Activated CD8-positive, alpha-beta memory T cell treated with anti-CD3 and anti-CD28 coated beads, Interleukin-2, amount 50 U/mL, for 24 hours (primary cell): ENCODE measurements at regions not wholly inside any gene's neighbourhood (a gene's known extent, or its start where the extent isn't known, plus 50 kb on each side); places are given as distances from the start of the nearest gene placed in this dataset.

Experiments used
- DNase-seq: peaks from one replicate; pipeline ENCODE4 v3.0.0-alpha.2; 2020; ENCODE audit errors: extremely low read depth

GRCh38 chr15:70279096-70279495, 181.4 kb upstream of the TLE3 start:
- no peak for DNase-seq

GRCh38 chr15:70278644-70279043, 180.9 kb upstream of the TLE3 start:
- no peak for DNase-seq

- no peak for DNase-seq
Measured at GRCh38 chr15:70277556-70277955, 179.8 kb upstream of the TLE3 start.

DNA sequence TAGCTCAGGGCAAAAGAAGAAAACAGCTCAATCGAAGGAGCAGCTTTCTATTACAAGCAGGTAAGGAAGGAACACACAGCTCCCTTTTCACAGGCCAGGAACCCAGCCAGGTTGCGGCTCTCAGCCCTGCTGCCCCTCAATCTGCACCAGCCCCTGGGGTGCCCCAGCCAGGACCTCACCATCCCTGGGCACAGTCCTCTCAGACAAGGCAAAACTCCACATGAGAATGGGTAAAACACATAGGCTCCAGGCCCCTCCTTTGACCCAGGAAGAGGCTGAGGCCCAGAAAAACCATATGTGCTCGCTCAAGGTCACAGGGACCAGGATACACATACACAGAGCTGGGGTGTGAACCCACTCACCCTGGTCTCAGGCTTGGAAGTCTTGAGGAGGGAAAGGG, 178.7 kb upstream of the TLE3 start:
- DNase-seq: no peak

DNA sequence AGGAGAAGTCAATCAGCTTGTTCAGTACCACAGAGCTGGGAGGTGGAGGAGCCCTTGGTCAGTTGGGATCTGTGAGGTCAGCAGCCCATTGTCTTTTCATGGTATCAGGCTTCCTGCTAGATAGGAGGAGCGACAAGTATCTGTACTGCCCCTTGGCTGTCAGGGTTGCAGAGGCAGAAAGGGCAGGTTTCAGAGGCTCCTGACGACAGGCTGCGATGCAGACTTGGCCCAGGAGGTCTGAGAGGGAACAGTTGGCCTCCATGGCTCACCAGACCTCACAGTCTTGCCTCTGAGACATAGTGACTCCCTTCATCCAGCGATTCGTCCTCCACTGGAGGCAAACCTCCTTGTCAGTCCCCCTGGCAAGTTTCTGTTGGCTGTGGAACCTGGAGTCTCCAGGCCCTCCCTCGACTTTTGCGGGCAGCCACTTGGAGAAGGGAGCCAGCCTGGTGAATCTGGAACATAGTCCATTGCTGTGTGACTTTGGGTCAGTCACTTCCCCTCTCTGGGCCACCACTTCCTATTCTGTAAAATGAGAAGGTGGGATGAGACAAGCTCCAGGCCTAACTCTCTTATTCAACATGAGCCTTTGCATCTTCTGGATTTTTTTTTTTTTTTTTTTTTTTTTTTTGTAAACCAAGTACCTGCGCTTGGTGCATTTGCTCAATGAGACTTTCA, 177.9 kb upstream of the TLE3 start:
- DNase-seq: no peak

GRCh38 chr15:70274908-70275307, 177.2 kb upstream of the TLE3 start:
- DNase-seq: no peak

- no peak for DNase-seq
Measured at GRCh38 chr15:70274255-70274880, 176.7 kb upstream of the TLE3 start.

DNA sequence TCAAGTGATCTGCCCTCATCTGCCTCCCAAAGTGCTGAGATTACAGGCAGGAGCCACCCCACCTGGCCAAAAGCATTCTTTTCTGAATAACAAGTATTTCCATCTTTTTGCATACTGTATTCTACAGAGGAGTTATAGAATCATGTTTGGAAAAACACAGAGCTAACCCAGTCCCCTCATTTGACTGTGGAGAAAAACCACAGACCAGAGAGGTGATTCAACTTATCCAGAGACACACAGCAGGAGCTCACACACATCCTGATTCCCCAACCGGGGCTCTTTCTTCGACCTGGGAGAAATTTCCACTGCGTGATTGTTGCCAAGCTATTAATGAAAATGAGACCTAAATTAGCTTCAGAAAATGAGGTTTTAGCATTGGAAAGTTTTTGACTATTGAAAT, 176.1 kb upstream of the TLE3 start:
- no peak for DNase-seq

GRCh38 chr15:70272565-70273355, 175.0 kb upstream of the TLE3 start:
- no peak for DNase-seq

GRCh38 chr15:70271422-70272088, 173.8 kb upstream of the TLE3 start:
- no peak for DNase-seq

DNA sequence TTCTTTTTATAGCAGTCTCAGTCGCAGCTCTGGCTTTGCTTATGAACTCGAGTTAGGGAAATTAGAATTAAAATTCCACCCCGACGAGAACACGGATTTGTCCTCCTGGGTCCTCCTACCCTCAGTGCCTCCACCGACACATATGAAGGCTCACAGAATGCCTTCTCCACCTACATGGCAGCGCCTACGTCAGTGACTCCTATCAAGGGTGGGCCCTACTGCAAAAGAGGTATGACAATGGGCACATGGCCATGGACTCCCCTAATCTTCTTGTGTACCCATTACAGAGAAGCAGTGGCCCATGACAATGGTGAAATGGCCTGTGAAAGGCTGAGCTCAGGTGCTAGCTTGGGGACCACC, 173.0 kb upstream of the TLE3 start:
- DNase-seq: no peak

DNA sequence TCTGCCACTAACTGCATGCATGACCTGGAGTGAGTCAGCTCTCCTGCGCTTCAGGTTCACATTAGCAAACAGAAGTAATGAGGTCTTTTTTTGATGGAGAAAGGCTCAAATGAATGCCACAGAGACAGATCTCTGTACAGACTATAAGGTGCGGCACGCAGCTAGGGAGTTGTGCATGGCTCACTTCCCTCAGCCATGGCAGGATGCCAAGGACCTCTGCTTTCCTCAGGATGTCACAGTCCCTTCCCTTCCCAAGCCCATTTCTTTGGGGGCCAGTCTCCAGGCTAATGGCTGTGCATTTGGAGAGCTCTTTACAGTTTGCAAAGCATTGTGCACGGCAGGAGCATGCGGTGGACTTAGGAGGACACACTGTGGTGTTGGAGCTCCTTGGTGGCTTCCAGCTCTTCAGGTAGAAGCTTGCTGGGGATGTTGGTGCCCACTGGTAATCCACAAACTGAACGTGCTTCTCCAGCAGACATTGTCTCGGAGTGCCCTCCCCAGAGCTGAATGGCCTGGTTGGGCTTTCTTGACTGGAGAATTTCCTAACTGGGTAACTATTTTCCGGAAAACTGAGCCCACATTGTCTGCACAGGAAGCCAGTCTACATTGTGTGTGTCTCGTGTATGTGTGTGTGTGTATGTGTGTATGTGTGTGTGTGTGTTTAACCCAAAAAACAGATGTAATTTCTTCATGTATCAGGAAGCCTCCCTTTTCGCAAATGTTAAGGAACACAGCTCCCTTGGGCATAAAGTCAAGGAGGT, 172.5 kb upstream of the TLE3 start:
- DNase-seq: no peak

GRCh38 chr15:70269311-70269911, 171.7 kb upstream of the TLE3 start:
- DNase-seq: no peak

- DNase-seq: no peak
Measured at GRCh38 chr15:70268698-70269251, 171.1 kb upstream of the TLE3 start.

DNA sequence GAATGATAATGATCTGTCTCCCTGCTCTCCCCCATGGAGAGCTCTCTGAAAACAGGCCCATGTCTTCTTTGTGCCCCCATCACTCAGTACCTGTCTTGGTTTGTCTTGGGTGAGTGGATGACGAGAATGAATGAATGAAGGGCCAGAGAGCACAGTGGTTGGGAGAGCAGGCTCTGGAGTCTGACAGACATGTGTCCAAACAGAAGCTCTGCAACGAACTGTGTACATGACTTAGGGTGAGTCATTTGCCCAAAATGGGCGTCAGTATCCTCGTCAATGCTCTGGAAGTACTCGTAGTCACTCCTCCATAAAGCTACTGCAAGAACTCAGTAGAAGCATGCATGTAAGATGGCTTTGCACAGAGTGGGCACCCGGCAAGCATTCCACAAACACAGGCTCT, 170.2 kb upstream of the TLE3 start:
- no peak for DNase-seq

GRCh38 chr15:70267306-70267705, 169.6 kb upstream of the TLE3 start:
- no peak for DNase-seq

GRCh38 chr15:70266412-70267121, 168.8 kb upstream of the TLE3 start:
- DNase-seq: no peak

GRCh38 chr15:70265986-70266385, 168.3 kb upstream of the TLE3 start:
- DNase-seq: no peak

DNA sequence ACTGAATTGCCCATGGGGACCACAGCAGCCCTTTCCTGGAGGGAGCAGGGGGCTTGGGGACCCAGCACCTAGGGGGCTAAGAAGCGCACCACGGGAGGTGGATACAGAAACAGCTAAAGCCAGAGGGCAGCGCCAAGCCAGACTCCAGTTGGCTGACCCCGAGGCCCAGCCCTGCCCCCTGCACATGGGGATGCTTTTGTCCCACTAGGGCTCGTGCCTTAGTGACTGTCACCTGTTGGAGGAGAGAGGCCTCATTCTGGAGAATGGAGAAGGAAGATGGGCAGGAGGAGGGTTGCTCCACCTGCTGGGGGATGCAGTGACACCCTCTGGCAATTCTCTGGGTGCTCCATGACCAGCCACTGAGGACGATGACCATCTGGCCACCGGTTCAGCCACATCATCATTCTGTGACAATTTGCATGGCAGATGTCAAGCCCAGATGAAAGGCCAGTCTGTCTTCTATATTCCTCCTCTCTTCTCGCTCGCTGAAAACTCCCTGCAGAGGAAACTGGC, 167.8 kb upstream of the TLE3 start:
- no peak for DNase-seq
